ENCODE measurements at regions not wholly inside any gene's neighbourhood (a gene's known extent, or its start where the extent isn't known, plus 50 kb on each side); places are given as distances from the start of the nearest gene placed in this dataset.

GRCh38 chr7:136139417-136139816, 162.3 kb upstream of the MTPN start:
- no peak overlapping the region for H3K4me3 Mint-ChIP-seq
- intact Hi-C loops (cut with micrococcal nuclease): no loop called here
- H3K9me3 Mint-ChIP-seq (ENCODE audit: insufficient read depth): no peaks in the 10 kb centered on the region
- TF ChIP-seq CTCF (IDR thresholded peaks at IDR 0.05): no peak
- no peaks in the 10 kb centered on the region for H3K4me1 ChIP-seq (ENCODE audit: control insufficient read depth in 2 of 2, insufficient read depth in 2 of 2, low read length in 2 of 2)
- H3K27ac Mint-ChIP-seq: no peak overlapping the region
- H3K4me3 ChIP-seq (ENCODE audit: control extremely low read depth in 1 of 5, extremely low read depth in 1 of 5, insufficient read depth in 1 of 5, low read depth in 2 of 5, low read length in 4 of 5): no peak overlapping the region
- WGBS (ENCODE audit: insufficient coverage): 80% methylated on average over 2 of the region's 6 CpGs
- H3K27ac ChIP-seq (ENCODE audit: low read length in 2 of 2): no peak overlapping the region
- H3K27me3 Mint-ChIP-seq: peaks cover 10% of the 10 kb centered on the region
- no peaks in the 10 kb centered on the region for H3K79me2 ChIP-seq (ENCODE audit: control insufficient read depth, insufficient read depth, low read length)
- H3K27me3 ChIP-seq (replicated peaks in 1 of 4; ENCODE audit: control extremely low read depth in 1 of 4, control insufficient read depth in 3 of 4, insufficient read depth in 4 of 4, low read length in 3 of 4): no peaks in the 10 kb centered on the region
- no peaks in the 10 kb centered on the region for H3K9me3 ChIP-seq (ENCODE audit: control extremely low read depth in 1 of 3, control insufficient read depth in 2 of 3, insufficient read depth in 1 of 3, low read length in 2 of 3)
- ATAC-seq (ENCODE audit: low read depth) (no peak), DNase-seq (no peak)
- H2AFZ ChIP-seq (ENCODE audit: insufficient read depth, low read depth, low read length, poor library complexity, severe bottlenecking): no peak overlapping the region
- H4K20me1 ChIP-seq (ENCODE audit: control insufficient read depth, insufficient read depth, low read length, poor library complexity, severe bottlenecking): no peaks in the 10 kb centered on the region
- no peak overlapping the region for H3K4me2 ChIP-seq (replicated peaks; ENCODE audit: low read depth, low read length, poor library complexity, severe bottlenecking)
- no peaks in the 10 kb centered on the region for H3K36me3 ChIP-seq (replicated peaks in 1 of 2; ENCODE audit: control extremely low read depth in 1 of 2, control insufficient read depth in 1 of 2, extremely low read depth in 1 of 2, insufficient read depth in 2 of 2, low read length in 1 of 2)
- CTCF ChIA-PET: interaction anchor here (1.5 kb wide), 1 partner anchor 24 kb away, joined by 4 read pairs; no protein-coding TSS in a partner anchor
- no peaks in the 10 kb centered on the region for H3K4me1 Mint-ChIP-seq
- no peak overlapping the region for H3K9ac ChIP-seq (ENCODE audit: low read length)
- POLR2A ChIA-PET: no interaction called here

GRCh38 chr7:136138991-136139390, 161.8 kb upstream of the MTPN start:
- Histone ChIP-seq H3K4me2 (replicated peaks; ENCODE audit: low read depth, low read length, poor library complexity, severe bottlenecking) (no peak overlapping the region), H3K27ac (ENCODE audit: low read length in 2 of 2) (no peak overlapping the region), H3K36me3 (replicated peaks in 1 of 2; ENCODE audit: control extremely low read depth in 1 of 2, control insufficient read depth in 1 of 2, extremely low read depth in 1 of 2, insufficient read depth in 2 of 2, low read length in 1 of 2) (no peaks in the 10 kb centered on the region), H4K20me1 (ENCODE audit: control insufficient read depth, insufficient read depth, low read length, poor library complexity, severe bottlenecking) (no peaks in the 10 kb centered on the region), H3K4me3 (ENCODE audit: control extremely low read depth in 1 of 5, extremely low read depth in 1 of 5, insufficient read depth in 1 of 5, low read depth in 2 of 5, low read length in 4 of 5) (no peak overlapping the region), H3K9ac (ENCODE audit: low read length) (no peak overlapping the region), H3K27me3 (replicated peaks in 1 of 4; ENCODE audit: control extremely low read depth in 1 of 4, control insufficient read depth in 3 of 4, insufficient read depth in 4 of 4, low read length in 3 of 4) (no peaks in the 10 kb centered on the region), H3K9me3 (ENCODE audit: control extremely low read depth in 1 of 3, control insufficient read depth in 2 of 3, insufficient read depth in 1 of 3, low read length in 2 of 3) (no peaks in the 10 kb centered on the region), H3K4me1 (ENCODE audit: control insufficient read depth in 2 of 2, insufficient read depth in 2 of 2, low read length in 2 of 2) (no peaks in the 10 kb centered on the region), H3K79me2 (ENCODE audit: control insufficient read depth, insufficient read depth, low read length) (no peaks in the 10 kb centered on the region), H2AFZ (ENCODE audit: insufficient read depth, low read depth, low read length, poor library complexity, severe bottlenecking) (no peak overlapping the region)
- Mint-ChIP-seq H3K4me3 (no peak overlapping the region), H3K27me3 (peaks cover 10% of the 10 kb centered on the region), H3K4me1 (no peaks in the 10 kb centered on the region), H3K9me3 (ENCODE audit: insufficient read depth) (no peaks in the 10 kb centered on the region), H3K27ac (no peak overlapping the region)
- ATAC-seq (ENCODE audit: low read depth) (no peak), DNase-seq (no peak)
- ChIA-PET POLR2A (no interaction called here), CTCF (interaction anchor here (1.5 kb wide), 1 partner anchor 23 kb away, joined by 4 read pairs; no protein-coding TSS in a partner anchor)
- intact Hi-C loops (cut with micrococcal nuclease): no loop called here
- WGBS (ENCODE audit: insufficient coverage): no CpG with 5 or more reads among the region's 3 CpGs
- no peak for TF ChIP-seq CTCF (IDR thresholded peaks at IDR 0.05)
- TF ChIP-seq EZH2 (IDR thresholded peaks at IDR 0.05; ENCODE audit: borderline replicate concordance, insufficient read depth, low read depth, low read length, poor library complexity, severe bottlenecking): no peak

Measured in B cell (primary cell).